Glutamatergic neuron (in vitro differentiated cells): ENCODE measurements at regions not wholly inside any gene's neighbourhood (a gene's known extent, or its start where the extent isn't known, plus 50 kb on each side); places are given as distances from the start of the nearest gene placed in this dataset.

Experiments used
- DNase-seq: peaks from one replicate; pipeline ENCODE4 v3.0.0; 2022
- H3K27ac Mint-ChIP-seq: one replicate; pipeline ENCODE4 v1.8.0; 2020; ENCODE audit warnings: mild to moderate bottlenecking, mixed read lengths, inconsistent platforms; ENCODE audit not compliant: unreplicated experiment
- H3K27me3 Mint-ChIP-seq: one replicate; pipeline ENCODE4 v1.8.0; 2020; ENCODE audit warnings: mild to moderate bottlenecking, moderate library complexity, mixed read lengths, inconsistent platforms; ENCODE audit not compliant: unreplicated experiment
- H3K36me3 Mint-ChIP-seq: one replicate; pipeline ENCODE4 v1.8.0; 2020; ENCODE audit warnings: mild to moderate bottlenecking, mixed read lengths, inconsistent platforms; ENCODE audit not compliant: unreplicated experiment
- H3K4me1 Mint-ChIP-seq: one replicate; pipeline ENCODE4 v1.8.0; 2020; ENCODE audit warnings: mild to moderate bottlenecking, low read depth, mixed read lengths, inconsistent platforms; ENCODE audit not compliant: unreplicated experiment
- H3K4me3 Mint-ChIP-seq: one replicate; pipeline ENCODE4 v1.8.0; 2020; ENCODE audit warnings: mild to moderate bottlenecking, mixed read lengths, inconsistent platforms; ENCODE audit not compliant: unreplicated experiment
- H3K9me3 Mint-ChIP-seq: one replicate; pipeline ENCODE4 v1.8.0; 2020; ENCODE audit warnings: mild to moderate bottlenecking, moderate library complexity, mixed read lengths, inconsistent platforms; ENCODE audit not compliant: unreplicated experiment
- TF ChIP-seq, protein P1 (sequence below): fragments of 200-600 bp; sonication (generic); IDR thresholded peaks from one replicate; pipeline ENCODE4 v1.5.0; 2021; ENCODE audit not compliant: partially characterized antibody, unreplicated experiment

DNA sequence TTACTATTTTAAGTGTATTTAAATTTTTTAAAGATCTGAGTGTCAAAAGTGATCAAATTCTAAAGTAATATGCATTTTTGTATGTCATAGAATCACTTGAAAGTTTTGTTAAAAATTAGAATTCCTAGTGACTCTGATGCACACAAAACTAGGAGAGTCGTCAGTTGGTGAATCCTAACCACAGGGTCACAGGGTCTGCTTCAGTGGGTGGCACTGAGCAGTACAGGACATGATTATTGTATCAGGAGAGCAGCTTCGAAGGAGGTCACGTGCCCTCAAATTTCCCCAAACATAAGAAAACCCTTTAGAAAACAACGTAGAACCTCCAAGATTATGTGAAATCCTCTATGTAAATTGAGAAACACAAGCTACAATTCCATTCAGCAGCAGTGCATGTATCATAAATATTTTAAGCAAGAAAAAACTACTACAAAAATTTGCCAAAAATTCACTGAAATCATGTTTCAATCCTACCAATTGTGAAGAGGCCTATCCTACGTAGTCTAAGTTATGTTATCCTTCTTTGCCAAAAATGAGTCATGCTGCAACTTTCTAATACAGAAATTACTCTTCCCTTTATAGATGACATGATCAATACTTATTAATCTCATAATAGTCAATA is 323.6 kb downstream of the AASDHPPT start:
- H3K27ac Mint-ChIP-seq: no peak overlapping the region
- H3K9me3 Mint-ChIP-seq: peaks cover 3% of the 10 kb centered on the region
- no peak for DNase-seq
- H3K4me3 Mint-ChIP-seq: no peak overlapping the region
- TF ChIP-seq, protein P1, sequence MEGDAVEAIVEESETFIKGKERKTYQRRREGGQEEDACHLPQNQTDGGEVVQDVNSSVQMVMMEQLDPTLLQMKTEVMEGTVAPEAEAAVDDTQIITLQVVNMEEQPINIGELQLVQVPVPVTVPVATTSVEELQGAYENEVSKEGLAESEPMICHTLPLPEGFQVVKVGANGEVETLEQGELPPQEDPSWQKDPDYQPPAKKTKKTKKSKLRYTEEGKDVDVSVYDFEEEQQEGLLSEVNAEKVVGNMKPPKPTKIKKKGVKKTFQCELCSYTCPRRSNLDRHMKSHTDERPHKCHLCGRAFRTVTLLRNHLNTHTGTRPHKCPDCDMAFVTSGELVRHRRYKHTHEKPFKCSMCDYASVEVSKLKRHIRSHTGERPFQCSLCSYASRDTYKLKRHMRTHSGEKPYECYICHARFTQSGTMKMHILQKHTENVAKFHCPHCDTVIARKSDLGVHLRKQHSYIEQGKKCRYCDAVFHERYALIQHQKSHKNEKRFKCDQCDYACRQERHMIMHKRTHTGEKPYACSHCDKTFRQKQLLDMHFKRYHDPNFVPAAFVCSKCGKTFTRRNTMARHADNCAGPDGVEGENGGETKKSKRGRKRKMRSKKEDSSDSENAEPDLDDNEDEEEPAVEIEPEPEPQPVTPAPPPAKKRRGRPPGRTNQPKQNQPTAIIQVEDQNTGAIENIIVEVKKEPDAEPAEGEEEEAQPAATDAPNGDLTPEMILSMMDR: no peak
- H3K4me1 Mint-ChIP-seq: peaks cover 7% of the 10 kb centered on the region
- peaks cover 1% of the 10 kb centered on the region for H3K36me3 Mint-ChIP-seq
- peaks cover 2% of the 10 kb centered on the region for H3K27me3 Mint-ChIP-seq

DNA sequence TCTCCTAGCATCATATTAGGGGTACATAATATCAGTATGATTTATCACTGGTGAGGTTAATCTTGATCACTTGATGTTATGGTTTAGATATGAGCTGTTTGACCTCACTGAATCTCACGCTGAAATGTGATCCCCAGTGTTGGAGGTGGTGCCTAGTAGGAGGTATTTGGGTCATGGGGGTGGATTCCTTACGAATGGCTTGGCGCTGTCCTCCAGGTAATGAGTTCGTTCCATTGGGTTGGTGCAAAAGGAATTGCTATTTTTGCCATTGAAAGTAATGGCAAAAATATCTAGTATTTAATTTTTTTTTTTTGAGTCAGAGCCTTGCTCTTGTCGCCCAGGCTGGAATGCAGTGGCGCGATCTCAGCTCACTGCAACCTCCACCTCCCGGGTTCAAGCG is 326.3 kb downstream of the AASDHPPT start:
- Mint-ChIP-seq H3K36me3 (no peaks in the 10 kb centered on the region), H3K27me3 (no peaks in the 10 kb centered on the region), H3K9me3 (peaks cover 1% of the 10 kb centered on the region), H3K27ac (no peak overlapping the region), H3K4me1 (no peaks in the 10 kb centered on the region), H3K4me3 (no peak overlapping the region)
- DNase-seq: no peak
- TF ChIP-seq, protein P1: no peak

- H3K4me3 Mint-ChIP-seq: no peak overlapping the region
- no peaks in the 10 kb centered on the region for H3K27me3 Mint-ChIP-seq
- TF ChIP-seq, protein P1: no peak
These were observed 331.8 kb downstream of the AASDHPPT start for GRCh38 chr11:106409222-106409621.

DNA sequence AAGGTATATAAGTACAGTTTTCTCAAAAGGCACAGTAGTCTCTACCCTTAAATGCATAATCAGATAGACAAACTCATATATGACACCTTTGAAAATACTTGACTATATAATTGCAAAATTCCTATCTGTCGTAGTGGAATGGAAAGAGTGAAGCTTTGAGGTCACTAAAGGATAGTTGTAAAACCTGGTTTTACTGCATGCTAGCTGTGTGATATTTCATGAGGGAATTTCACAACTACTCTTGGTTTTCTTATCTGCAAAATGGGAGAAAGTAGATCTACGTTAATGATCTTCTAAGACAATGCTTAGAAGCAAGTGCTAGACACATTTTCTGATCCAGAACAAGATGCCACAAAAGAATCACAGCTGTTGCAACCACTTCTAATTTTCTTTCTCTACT is 332.2 kb downstream of the AASDHPPT start:
- no peak overlapping the region for H3K27ac Mint-ChIP-seq
- no peaks in the 10 kb centered on the region for H3K9me3 Mint-ChIP-seq
- no peaks in the 10 kb centered on the region for H3K27me3 Mint-ChIP-seq
- DNase-seq: no peak
- H3K4me3 Mint-ChIP-seq: no peak overlapping the region
- TF ChIP-seq, protein P1: no peak
- H3K4me1 Mint-ChIP-seq: no peaks in the 10 kb centered on the region
- no peaks in the 10 kb centered on the region for H3K36me3 Mint-ChIP-seq

More at GRCh38 chr11:106409222-106409621, 331.8 kb downstream of the AASDHPPT start:
- Mint-ChIP-seq H3K27ac (no peak overlapping the region), H3K9me3 (no peaks in the 10 kb centered on the region), H3K36me3 (no peaks in the 10 kb centered on the region), H3K4me1 (no peaks in the 10 kb centered on the region)
- no peak for DNase-seq

- Mint-ChIP-seq H3K4me1 (no peaks in the 10 kb centered on the region), H3K36me3 (no peaks in the 10 kb centered on the region), H3K9me3 (no peaks in the 10 kb centered on the region), H3K27me3 (no peaks in the 10 kb centered on the region), H3K4me3 (no peak overlapping the region), H3K27ac (no peak overlapping the region)
- TF ChIP-seq, protein P1: no peak
- DNase-seq: no peak
These were observed 333.4 kb downstream of the AASDHPPT start for GRCh38 chr11:106410902-106411301.
